Nephron (organoid): ENCODE measurements at regions not wholly inside any gene's neighbourhood (a gene's known extent, or its start where the extent isn't known, plus 50 kb on each side); places are given as distances from the start of the nearest gene placed in this dataset.
"Not testable (repeated sequence)": the region's sequence is repeated elsewhere in the genome, so short reads cannot be mapped to it uniquely, and the experiment has no call there.

Experiments
- H3K27ac Mint-ChIP-seq, 3 experiments: 2 replicates each; pipeline ENCODE4 v1.8.0; 2020; ENCODE audit warnings: mixed read lengths in 3 of 3, mild to moderate bottlenecking in 2 of 3, moderate library complexity in 1 of 3
- H3K27me3 Mint-ChIP-seq: 2 replicates; pipeline ENCODE4 v1.8.0; 2021; ENCODE audit warnings: low read depth, mild to moderate bottlenecking, moderate library complexity, mixed read lengths
- H3K36me3 Mint-ChIP-seq: 2 replicates; pipeline ENCODE4 v1.8.0; 2020; ENCODE audit warnings: low read depth, mixed read lengths
- H3K4me1 Mint-ChIP-seq: 2 replicates; pipeline ENCODE4 v1.8.0; 2020; ENCODE audit warnings: mixed read lengths
- H3K4me3 Mint-ChIP-seq, 3 experiments: 2 replicates each; pipeline ENCODE4 v1.8.0; 2020; ENCODE audit warnings: mild to moderate bottlenecking in 3 of 3, mixed read lengths in 3 of 3, moderate library complexity in 2 of 3
- H3K9me3 Mint-ChIP-seq: 2 replicates; pipeline ENCODE4 v1.8.0; 2020; ENCODE audit warnings: mixed read lengths
- CTCF ChIP-seq, 3 experiments: fragments of 200-600 bp; sonication (generic); IDR thresholded peaks; one replicate each; pipeline ENCODE4 v1.5.0; 2021; ENCODE audit warnings: antibody characterized with exemption in 3 of 3; ENCODE audit not compliant: unreplicated experiment in 3 of 3

DNA sequence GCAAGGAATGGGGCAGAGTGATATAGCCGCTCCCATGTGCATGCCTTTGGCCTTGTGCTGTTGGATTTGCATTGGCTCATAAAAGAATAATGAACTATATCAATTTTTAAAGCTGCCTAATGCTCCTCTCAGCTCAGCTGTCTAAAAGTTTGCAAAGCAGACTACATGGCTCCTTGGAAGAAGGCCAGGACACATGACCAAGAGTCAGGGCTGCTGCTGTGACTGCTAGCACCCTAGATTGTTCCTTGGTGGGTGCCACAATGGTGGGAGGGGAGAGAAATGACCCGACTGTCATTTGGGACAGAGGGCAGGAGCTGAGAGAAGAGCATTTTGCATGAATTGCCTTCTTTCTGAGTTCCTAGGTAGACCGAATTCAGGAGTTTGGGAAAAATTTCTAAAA is 307.9 kb downstream of the PDCD6IP start:
- no peaks in the 10 kb centered on the region for H3K4me1 Mint-ChIP-seq
- H3K27ac Mint-ChIP-seq = no peak overlapping the region
- no peak overlapping the region for H3K4me3 Mint-ChIP-seq
- no peaks in the 10 kb centered on the region for H3K36me3 Mint-ChIP-seq
- H3K27me3 Mint-ChIP-seq = no peaks in the 10 kb centered on the region
- H3K9me3 Mint-ChIP-seq = peaks cover 5% of the 10 kb centered on the region
- TF ChIP-seq CTCF (IDR thresholded peaks at IDR 0.05; ENCODE audit: unreplicated experiment in 3 of 3) = no peak

GRCh38 chr3:34106879-34107278 is 308.4 kb downstream of the PDCD6IP start:
- peak in 2 of 3 experiments; percentile 33 to 60 for TF ChIP-seq CTCF (IDR thresholded peaks at IDR 0.05; ENCODE audit: unreplicated experiment in 3 of 3)
- no peaks in the 10 kb centered on the region for H3K36me3 Mint-ChIP-seq
- no peak overlapping the region for H3K27ac Mint-ChIP-seq
- no peaks in the 10 kb centered on the region for H3K4me1 Mint-ChIP-seq
- no peaks in the 10 kb centered on the region for H3K27me3 Mint-ChIP-seq
- peaks cover 5% of the 10 kb centered on the region for H3K9me3 Mint-ChIP-seq
- H3K4me3 Mint-ChIP-seq = no peak overlapping the region

GRCh38 chr3:34107669-34108068 is 309.2 kb downstream of the PDCD6IP start:
- Mint-ChIP-seq H3K4me1 (no peaks in the 10 kb centered on the region), H3K36me3 (no peaks in the 10 kb centered on the region), H3K9me3 (no peaks in the 10 kb centered on the region), H3K27me3 (no peaks in the 10 kb centered on the region), H3K27ac (no peak overlapping the region), H3K4me3 (no peak overlapping the region)
- no peak for TF ChIP-seq CTCF (IDR thresholded peaks at IDR 0.05; ENCODE audit: unreplicated experiment in 3 of 3)

DNA sequence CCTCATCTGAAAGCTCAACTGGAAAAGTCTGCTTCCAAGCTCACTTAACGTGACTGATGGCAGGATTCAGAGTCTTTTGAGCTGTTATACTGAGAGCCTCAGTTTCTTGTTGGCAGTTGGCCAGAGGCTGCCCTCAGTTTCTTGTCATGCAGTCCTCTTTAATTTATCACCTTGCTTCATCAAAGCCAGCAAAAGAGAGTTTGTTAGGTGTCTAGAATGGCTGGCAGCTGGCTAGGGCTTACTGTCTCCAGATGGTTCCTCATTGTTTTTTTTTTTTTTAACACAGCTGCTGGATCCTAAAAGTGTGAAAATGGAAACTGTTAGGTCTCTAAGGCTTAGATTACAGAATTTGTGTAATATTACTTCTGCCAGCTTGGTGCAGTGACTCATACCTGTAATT is 310.6 kb downstream of the PDCD6IP start:
- no peaks in the 10 kb centered on the region for H3K27me3 Mint-ChIP-seq
- no peaks in the 10 kb centered on the region for H3K36me3 Mint-ChIP-seq
- no peaks in the 10 kb centered on the region for H3K9me3 Mint-ChIP-seq
- H3K4me1 Mint-ChIP-seq = no peaks in the 10 kb centered on the region
- no peak for TF ChIP-seq CTCF (IDR thresholded peaks at IDR 0.05; ENCODE audit: unreplicated experiment in 3 of 3)
- H3K4me3 Mint-ChIP-seq = no peak overlapping the region
- H3K27ac Mint-ChIP-seq = no peak overlapping the region

DNA sequence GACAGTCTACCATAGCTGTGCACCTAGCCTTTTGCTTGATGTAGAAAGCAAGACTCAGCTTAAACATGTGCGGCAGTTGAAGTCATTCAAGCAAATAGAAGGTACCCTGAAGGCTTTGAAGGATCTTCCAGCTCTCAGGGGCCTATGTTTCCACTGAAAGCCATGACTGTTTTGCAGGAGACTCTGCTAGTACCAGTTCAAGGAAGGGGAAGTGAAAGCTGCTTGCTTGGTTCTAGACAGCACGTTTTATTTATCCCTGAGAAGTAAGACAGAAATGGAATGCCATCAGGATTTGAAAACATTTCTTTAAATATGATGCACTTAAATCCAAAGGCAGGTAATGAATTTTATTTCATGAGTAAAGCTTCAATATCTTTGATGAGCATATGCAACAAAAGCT is 311.4 kb downstream of the PDCD6IP start:
- no peak overlapping the region for H3K27ac Mint-ChIP-seq
- peaks cover 1% of the 10 kb centered on the region for H3K9me3 Mint-ChIP-seq
- H3K27me3 Mint-ChIP-seq = no peaks in the 10 kb centered on the region
- H3K4me1 Mint-ChIP-seq = no peaks in the 10 kb centered on the region
- no peak overlapping the region for H3K4me3 Mint-ChIP-seq
- no peaks in the 10 kb centered on the region for H3K36me3 Mint-ChIP-seq
- TF ChIP-seq CTCF (IDR thresholded peaks at IDR 0.05; ENCODE audit: unreplicated experiment in 3 of 3) = no peak

- no peaks in the 10 kb centered on the region for H3K4me1 Mint-ChIP-seq
- H3K36me3 Mint-ChIP-seq = no peaks in the 10 kb centered on the region
- no peak overlapping the region for H3K27ac Mint-ChIP-seq
- peaks cover 6% of the 10 kb centered on the region for H3K9me3 Mint-ChIP-seq
- TF ChIP-seq CTCF (IDR thresholded peaks at IDR 0.05; ENCODE audit: unreplicated experiment in 3 of 3) = no peak
- H3K4me3 Mint-ChIP-seq = no peak overlapping the region
- H3K27me3 Mint-ChIP-seq = no peaks in the 10 kb centered on the region
Measured at GRCh38 chr3:34111361-34111760, 312.9 kb downstream of the PDCD6IP start.

- H3K4me3 Mint-ChIP-seq, H3K36me3 Mint-ChIP-seq, H3K27me3 Mint-ChIP-seq, H3K4me1 Mint-ChIP-seq, H3K27ac Mint-ChIP-seq: not testable (repeated sequence)
- peaks cover 10% of the 10 kb centered on the region for H3K9me3 Mint-ChIP-seq
Measured at GRCh38 chr3:34112261-34112660, 313.8 kb downstream of the PDCD6IP start.
